Liver (tissue), 8 donors: ENCODE measurements at regions not wholly inside any gene's neighbourhood (a gene's known extent, or its start where the extent isn't known, plus 50 kb on each side); places are given as distances from the start of the nearest gene placed in this dataset.

Experiments
- DNase-seq: peaks from one replicate; pipeline ENCODE4 v3.0.0-alpha.2; 2017; ENCODE audit warnings: low spot score
- H3K27ac ChIP-seq, 2 donors: one replicate each; pipeline ENCODE4 v1.7.0; 2013; ENCODE audit warnings: inconsistent platforms in 2 of 2, low read length in 2 of 2, control low read depth in 1 of 2, low read depth in 1 of 2, mild to moderate bottlenecking in 1 of 2
- H3K27me3 ChIP-seq, 4 donors: one replicate each; pipeline versions ENCODE4 v1.6.1 to v1.7.0; 2013; ENCODE audit warnings: low read length in 3 of 4, inconsistent platforms in 1 of 4, mild to moderate bottlenecking in 1 of 4, moderate library complexity in 1 of 4; ENCODE audit not compliant: control insufficient read depth in 4 of 4, insufficient read depth in 4 of 4
- H3K36me3 ChIP-seq, 4 donors: one replicate each; pipeline versions ENCODE4 v1.6.1 to v1.7.0; 2013; ENCODE audit warnings: low read length in 3 of 4, mild to moderate bottlenecking in 3 of 4, low read depth in 1 of 4, moderate library complexity in 1 of 4; ENCODE audit not compliant: control insufficient read depth in 4 of 4, insufficient read depth in 3 of 4
- H3K4me1 ChIP-seq, 4 donors: one replicate each; pipeline versions ENCODE4 v1.6.1 to v1.7.0; 2013; ENCODE audit warnings: low read length in 3 of 4, mild to moderate bottlenecking in 3 of 4, moderate library complexity in 1 of 4; ENCODE audit not compliant: control insufficient read depth in 4 of 4, insufficient read depth in 4 of 4
- H3K4me3 ChIP-seq, 3 donors: one replicate each; pipeline versions ENCODE4 v1.6.1 to v1.7.0; 2013; ENCODE audit warnings: low read length in 3 of 3, control low read depth in 1 of 3, low read depth in 1 of 3, mild to moderate bottlenecking in 1 of 3
- H3K9ac ChIP-seq, 2 donors: one replicate each; pipeline ENCODE4 v1.7.0; 2013; ENCODE audit warnings: low read length in 2 of 2, mild to moderate bottlenecking in 2 of 2, moderate library complexity in 2 of 2, control low read depth in 1 of 2, low read depth in 1 of 2
- H3K9me3 ChIP-seq, 4 donors: one replicate each; pipeline versions ENCODE4 v1.6.1 to v1.7.0; 2013; ENCODE audit warnings: low read length in 3 of 4; ENCODE audit not compliant: control insufficient read depth in 4 of 4
- ATF3 ChIP-seq: IDR thresholded peaks from 2 replicates; pipeline ENCODE4 v1.6.1; 2016; ENCODE audit warnings: antibody characterized with exemption
- CTCF ChIP-seq: fragments of 150-350 bp; IDR thresholded peaks from 2 replicates; pipeline ENCODE4 v1.5.1; 2017; ENCODE audit warnings: improper control_type of control experiment, low read depth, low read length; ENCODE audit not compliant: missing input control
- EGR1 ChIP-seq, 2 donors: IDR thresholded peaks; 2 replicates each; pipeline ENCODE4 v1.6.1; 2016 to 2018; ENCODE audit warnings: antibody characterized with exemption in 2 of 2, low read depth in 2 of 2
- FOXA1 ChIP-seq: IDR thresholded peaks from 2 replicates; pipeline ENCODE4 v1.6.1; 2016; ENCODE audit warnings: antibody characterized with exemption
- FOXA2 ChIP-seq: IDR thresholded peaks from 2 replicates; pipeline ENCODE4 v1.6.1; 2016; ENCODE audit warnings: antibody characterized with exemption
- GABPA ChIP-seq, 2 donors: IDR thresholded peaks in 1 of 2; conservative IDR thresholded peaks in 1 of 2; 2 replicates each; pipeline ENCODE4 v1.6.1; 2016; ENCODE audit warnings: antibody characterized with exemption in 2 of 2, mild to moderate bottlenecking in 1 of 2, moderate library complexity in 1 of 2
- HNF4A ChIP-seq, 2 donors: conservative IDR thresholded peaks; 2 replicates each; pipeline ENCODE4 v1.6.1; 2016; ENCODE audit warnings: antibody characterized with exemption in 2 of 2, mild to moderate bottlenecking in 2 of 2
- HNF4G ChIP-seq: IDR thresholded peaks from 2 replicates; pipeline ENCODE4 v1.6.1; 2016; ENCODE audit warnings: antibody characterized with exemption
- JUND ChIP-seq, 2 donors: IDR thresholded peaks; 2 replicates each; pipeline ENCODE4 v1.6.1; 2016; ENCODE audit warnings: antibody characterized with exemption in 2 of 2
- MAX ChIP-seq: IDR thresholded peaks from 2 replicates; pipeline ENCODE4 v1.6.1; 2016; ENCODE audit warnings: antibody characterized with exemption
- NR2F2 ChIP-seq: IDR thresholded peaks from 2 replicates; pipeline ENCODE4 v1.6.1; 2016; ENCODE audit warnings: antibody characterized with exemption
- RAD21 ChIP-seq, 2 donors: IDR thresholded peaks; 2 replicates each; pipeline ENCODE4 v1.6.1; 2016; ENCODE audit warnings: antibody characterized with exemption in 2 of 2, mild to moderate bottlenecking in 2 of 2
- REST ChIP-seq: IDR thresholded peaks from 2 replicates; pipeline ENCODE4 v1.6.1; 2016; ENCODE audit warnings: antibody characterized with exemption, mild to moderate bottlenecking
- RXRA ChIP-seq, 2 donors: IDR thresholded peaks; 2 replicates each; pipeline ENCODE4 v1.6.1; 2017 to 2018; ENCODE audit warnings: antibody characterized with exemption in 2 of 2, mild to moderate bottlenecking in 1 of 2
- SP1 ChIP-seq: IDR thresholded peaks from 2 replicates; pipeline ENCODE4 v1.6.1; 2018; ENCODE audit warnings: antibody characterized with exemption, mild to moderate bottlenecking
- TAF1 ChIP-seq: conservative IDR thresholded peaks from 2 replicates; pipeline ENCODE4 v1.6.1; 2016; ENCODE audit warnings: antibody characterized with exemption, mild to moderate bottlenecking
- YY1 ChIP-seq: IDR thresholded peaks from 2 replicates; pipeline ENCODE4 v1.6.1; 2016; ENCODE audit warnings: antibody characterized with exemption, mild to moderate bottlenecking
- ZBTB33 ChIP-seq: IDR thresholded peaks from 2 replicates; pipeline ENCODE4 v1.6.1; 2016; ENCODE audit warnings: antibody characterized with exemption
- WGBS: extraction: QIAGEN DNeasy Blood & Tissue Kit; methylation state at CpG from one replicate; pipeline ENCODE4 v1.1.7; 2013; 5-methylcytosine and 5-hydroxymethylcytosine counted together
- donor health status: healthy.
- donor health status: healthy.
- donor health status: healthy.
- donor health status: healthy.
- donor health status: healthy.

GRCh38 chr20:50393990-50394561, 116.1 kb upstream of the PTPN1 start:
- H3K9me3 ChIP-seq: no peaks in the 10 kb centered on the region
- no peaks in the 10 kb centered on the region for H3K27me3 ChIP-seq
- H3K9ac ChIP-seq: no peak overlapping the region
- no peak overlapping the region for H3K4me3 ChIP-seq
- peak overlapping the region in 1 of 2 donors; percentile 85 for H3K27ac ChIP-seq
- H3K36me3 ChIP-seq: no peaks in the 10 kb centered on the region
- TF ChIP-seq EGR1 (IDR thresholded peaks at IDR 0.05; ENCODE audit: low read depth in 2 of 2): no peak
- TF ChIP-seq GABPA (IDR thresholded peaks at IDR 0.05 in 1 of 2, conservative IDR thresholded peaks at IDR 0.05 in 1 of 2): no peak
- TF ChIP-seq RXRA (IDR thresholded peaks at IDR 0.05): no peak
- TF ChIP-seq RAD21 (IDR thresholded peaks at IDR 0.05): no peak
- no peak for TF ChIP-seq ZBTB33
- no peak for TF ChIP-seq JUND (IDR thresholded peaks at IDR 0.05)
- no peak for TF ChIP-seq FOXA1
- TF ChIP-seq REST: no peak
- TF ChIP-seq SP1: no peak
- no peak for TF ChIP-seq ATF3
- TF ChIP-seq CTCF: no peak
- no peak for TF ChIP-seq YY1
- no peak for TF ChIP-seq MAX
- TF ChIP-seq NR2F2: no peak
- TF ChIP-seq FOXA2: no peak
- TF ChIP-seq HNF4G: no peak
- TF ChIP-seq HNF4A (conservative IDR thresholded peaks at IDR 0.05): no peak
- no peak for TF ChIP-seq TAF1
- WGBS: 90% methylated on average over 24 of the region's 24 CpGs
- DNase-seq: no peak
- peaks cover 19 to 74% (median 50%) of the 10 kb centered on the region in 4 donors for H3K4me1 ChIP-seq
